Astrocyte (in vitro differentiated cells and primary cell): ENCODE measurements at regions not wholly inside any gene's neighbourhood (a gene's known extent, or its start where the extent isn't known, plus 50 kb on each side); places are given as distances from the start of the nearest gene placed in this dataset.
"Not testable (repeated sequence)": the region's sequence is repeated elsewhere in the genome, so short reads cannot be mapped to it uniquely, and the experiment has no call there.

ENCODE experiments used
- CTCF ChIP-seq: IDR thresholded peaks from 2 replicates; pipeline ENCODE4 v1.5.1; 2011; ENCODE audit warnings: low read depth, mild to moderate bottlenecking, inconsistent platforms, low read length, moderate library complexity; ENCODE audit not compliant: insufficient read depth
- EZH2 ChIP-seq: IDR thresholded peaks from 2 replicates; pipeline ENCODE4 v1.6.1; 2012; ENCODE audit warnings: mild to moderate bottlenecking, low read length, inconsistent platforms; ENCODE audit not compliant: insufficient read depth

- TF ChIP-seq CTCF, EZH2: not testable (repeated sequence)
Measured at GRCh38 chr2:44064281-44064680, 68.5 kb upstream of the LRPPRC start.
